GM04503 (cell line): ENCODE measurements at regions not wholly inside any gene's neighbourhood (a gene's known extent, or its start where the extent isn't known, plus 50 kb on each side); places are given as distances from the start of the nearest gene placed in this dataset.

Experiments
- DNase-seq: peaks from one replicate; pipeline ENCODE4 v3.0.0-alpha.2; 2012; ENCODE audit warnings: low read depth

DNA sequence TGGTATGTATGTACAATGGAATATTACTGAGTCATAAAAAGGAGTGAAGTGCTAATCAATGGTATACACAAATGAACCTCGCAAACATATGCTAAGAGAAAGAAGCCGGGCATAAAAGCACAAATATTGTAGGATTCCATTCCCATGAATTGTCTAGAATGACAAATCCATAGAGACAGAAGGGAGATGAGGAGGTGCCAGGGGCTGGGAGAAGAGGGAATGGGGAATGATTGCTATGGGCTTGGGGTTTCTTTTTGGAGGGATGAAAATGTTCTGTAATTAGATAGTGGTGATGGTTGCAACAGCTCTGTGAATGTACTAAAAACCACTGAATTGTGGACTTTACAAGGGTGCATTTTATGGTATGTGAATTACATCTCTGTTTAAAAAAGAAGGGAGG, 73.5 kb downstream of the GLI2 start:
- no peak for DNase-seq

DNA sequence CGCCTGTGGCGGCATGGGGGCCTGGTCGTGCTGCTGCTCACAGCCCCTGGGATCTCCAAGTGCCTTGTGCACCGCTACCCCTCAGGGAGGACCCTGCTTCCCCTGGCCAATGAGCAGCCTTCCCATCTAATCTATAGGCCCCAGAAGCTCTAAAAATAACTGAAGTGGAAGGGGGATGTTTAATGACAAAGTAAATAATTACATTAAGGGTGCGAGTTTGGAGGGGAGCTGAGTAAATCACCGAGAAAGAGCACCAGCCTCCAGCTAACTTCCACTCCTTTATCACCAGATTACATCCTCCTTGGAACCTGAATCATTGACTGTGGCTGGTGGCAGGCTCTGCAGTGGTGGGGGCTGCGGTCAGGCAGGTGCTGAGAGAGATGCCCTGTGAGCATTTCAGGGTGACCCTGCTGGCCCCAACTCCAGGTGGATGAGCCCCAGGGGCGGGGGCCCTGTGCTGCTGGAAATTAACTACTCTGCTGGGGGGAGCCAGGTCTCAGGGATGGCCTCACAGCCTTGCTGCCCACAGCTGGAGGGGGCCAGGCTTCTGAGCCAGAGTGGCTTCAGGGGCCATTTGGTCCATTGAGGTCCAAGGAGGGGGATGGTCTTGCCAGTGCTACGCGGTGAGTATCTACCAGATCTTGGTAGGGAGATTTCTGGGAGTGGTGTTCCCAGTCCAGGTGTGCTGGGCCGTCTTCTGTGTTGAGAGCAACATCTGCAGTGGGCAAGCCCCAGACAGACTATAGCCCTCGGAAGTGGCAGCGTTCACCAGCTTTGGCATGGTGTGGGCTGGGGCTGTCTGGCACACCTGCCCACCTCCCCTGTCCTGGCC, 74.2 kb downstream of the GLI2 start:
- DNase-seq = no peak

DNA sequence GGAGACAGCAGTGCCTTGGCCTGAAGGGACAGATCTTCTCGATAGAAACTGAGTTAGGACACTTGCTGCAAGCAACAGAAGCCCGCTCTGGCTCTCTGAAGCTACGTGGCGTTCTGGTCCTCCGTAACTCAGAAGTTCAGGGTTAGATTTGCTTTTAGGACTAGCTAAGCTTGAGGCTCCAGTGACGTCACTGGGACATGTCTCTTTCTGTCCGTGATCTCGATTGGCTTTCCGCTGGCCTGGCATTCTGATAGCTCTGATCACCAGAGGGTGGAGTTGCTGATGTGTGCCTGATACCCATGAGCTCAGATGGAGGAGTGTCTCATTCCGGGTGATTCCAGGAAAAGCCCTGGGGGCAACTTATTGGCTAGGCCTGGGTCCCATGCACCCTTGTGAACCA, 75.0 kb downstream of the GLI2 start:
- no peak for DNase-seq

DNA sequence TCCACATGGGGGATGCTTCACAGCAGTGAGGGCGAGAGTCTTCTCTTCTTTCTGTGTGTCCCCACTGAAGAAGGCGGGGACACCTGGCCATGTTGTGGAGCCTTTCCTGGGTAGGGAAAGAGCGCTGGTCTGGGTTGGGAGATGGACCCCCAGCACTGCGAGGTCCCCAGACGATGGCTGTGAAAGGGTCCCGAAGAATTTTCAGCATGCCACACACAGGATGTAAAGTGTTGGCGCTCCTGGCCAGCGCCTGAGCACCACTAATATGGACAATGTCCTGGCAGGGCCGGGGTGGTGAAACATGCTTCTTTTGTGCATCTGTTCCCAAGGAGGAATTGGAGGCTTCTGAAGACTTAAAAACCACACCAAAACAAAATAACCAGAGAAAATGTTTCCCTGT, 77.2 kb downstream of the GLI2 start:
- DNase-seq = no peak

DNA sequence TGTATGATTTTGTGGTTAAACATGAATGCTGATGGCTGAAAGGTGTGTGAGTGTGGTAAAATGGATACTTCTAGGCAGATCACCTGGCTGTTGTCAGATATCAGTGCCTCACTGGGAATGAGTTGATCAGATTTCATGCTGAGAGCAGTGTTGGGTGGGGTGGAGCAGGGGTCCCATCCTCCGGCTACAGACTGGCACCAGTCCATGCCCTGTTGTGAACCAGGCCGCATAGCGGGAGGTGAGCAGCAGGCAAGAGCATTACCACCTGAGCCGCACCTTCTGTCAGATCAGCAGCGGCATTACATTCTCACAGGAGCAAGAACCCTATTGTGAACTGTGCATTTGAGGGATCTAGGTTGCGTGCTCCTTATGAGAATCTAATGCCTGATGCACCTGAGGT, 78.7 kb downstream of the GLI2 start:
- no peak for DNase-seq

DNA sequence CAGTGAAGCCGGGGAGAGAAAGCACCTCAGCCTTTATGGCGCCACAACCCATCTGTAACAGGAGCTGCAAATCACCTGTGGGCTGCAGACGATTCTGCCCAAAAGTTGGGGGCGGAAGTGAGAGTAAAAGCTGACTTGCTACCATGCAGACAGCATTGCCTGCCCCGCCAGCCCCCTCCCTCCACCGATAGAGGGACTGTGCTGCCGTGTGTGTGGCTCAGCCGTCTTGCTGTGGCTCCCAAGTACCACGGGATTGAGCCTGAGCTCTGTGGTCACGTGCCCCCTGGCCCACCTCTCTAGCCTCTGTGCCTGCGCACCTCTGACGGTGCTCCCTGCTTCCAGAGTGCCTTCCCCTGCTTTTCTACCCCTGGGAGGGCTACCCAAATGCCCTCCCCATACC, 79.6 kb downstream of the GLI2 start:
- no peak for DNase-seq

DNA sequence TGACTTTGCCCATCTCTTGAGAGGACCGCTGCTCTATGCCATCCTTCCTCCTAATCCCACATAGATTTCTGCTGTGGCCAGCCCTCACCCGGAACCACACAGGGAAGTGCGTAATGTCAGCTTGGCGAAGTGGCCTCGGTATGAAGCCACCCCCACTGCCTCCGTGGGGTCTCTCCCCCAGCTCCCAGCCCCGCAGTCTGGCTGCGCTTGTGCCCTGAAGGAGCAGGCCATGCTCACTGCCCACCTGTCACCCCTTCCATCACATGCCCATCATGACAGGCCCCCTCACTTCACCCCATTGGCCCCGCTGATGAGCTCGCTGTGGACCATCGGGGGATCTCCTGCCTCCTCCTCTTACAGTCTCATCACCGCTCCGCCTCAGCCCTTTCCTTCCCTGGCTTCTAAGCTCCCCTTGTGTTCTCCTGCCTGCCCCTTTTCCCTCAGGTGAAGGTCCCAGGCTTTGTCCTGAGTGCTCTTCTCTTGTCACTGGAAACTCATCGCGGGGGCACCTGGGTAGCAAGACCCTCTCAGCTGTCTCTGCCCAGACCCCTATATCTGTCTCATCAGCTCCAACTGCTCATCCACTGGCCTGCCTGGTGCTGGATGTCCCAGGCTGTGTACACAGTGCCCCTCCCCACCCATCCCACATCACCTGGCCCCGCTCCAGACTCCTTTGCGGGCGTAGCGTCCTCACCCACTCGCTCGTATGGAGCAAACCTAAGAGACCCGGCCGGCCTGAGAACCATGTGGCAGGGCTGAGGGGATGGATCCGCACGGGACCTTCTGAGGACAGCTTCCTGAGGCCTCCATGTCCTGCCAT, 81.7 kb downstream of the GLI2 start:
- DNase-seq = no peak

DNA sequence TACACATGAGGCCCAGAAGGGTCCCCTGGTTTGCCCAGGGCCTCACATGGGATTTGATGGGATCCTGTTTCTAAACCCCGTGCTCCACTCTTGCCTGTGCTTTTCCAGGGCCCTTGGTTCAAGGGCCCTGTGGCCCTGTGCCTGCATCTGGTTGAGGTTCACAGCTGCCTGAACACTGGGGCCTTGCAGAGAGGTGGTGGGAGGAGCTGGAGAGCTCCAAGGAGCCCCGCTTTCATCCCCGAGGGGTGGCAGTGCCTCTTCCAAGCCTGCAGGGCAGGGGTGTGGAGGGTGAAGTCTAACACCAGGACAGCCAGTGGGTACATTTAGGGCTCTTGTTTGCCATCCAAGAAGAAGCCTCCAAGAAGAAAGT, 82.3 kb downstream of the GLI2 start:
- no peak for DNase-seq

DNA sequence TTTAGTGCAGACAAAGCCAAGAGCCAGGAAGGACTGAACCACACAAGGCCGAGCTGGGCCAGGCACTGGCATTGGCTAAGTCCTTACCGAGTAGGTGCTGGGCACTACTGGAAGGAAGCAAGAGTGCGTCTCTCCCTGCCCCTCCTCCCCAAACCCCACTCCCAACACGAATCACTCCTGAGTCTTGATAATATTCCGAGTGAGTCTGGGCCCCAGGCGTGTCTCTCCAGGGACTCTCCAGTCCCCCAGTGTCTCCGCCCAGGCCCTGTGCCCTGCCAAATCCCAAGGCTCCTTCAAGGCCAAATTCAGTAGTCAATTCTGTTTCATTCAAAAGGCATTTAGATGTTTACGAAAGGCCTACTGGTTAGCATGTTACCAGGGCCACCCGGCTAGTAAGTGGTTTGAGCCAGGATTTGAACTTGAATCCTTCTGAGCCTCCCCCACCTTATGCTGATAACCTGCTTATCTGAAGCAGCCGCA, 82.8 kb downstream of the GLI2 start:
- DNase-seq = peak; percentile 87

DNA sequence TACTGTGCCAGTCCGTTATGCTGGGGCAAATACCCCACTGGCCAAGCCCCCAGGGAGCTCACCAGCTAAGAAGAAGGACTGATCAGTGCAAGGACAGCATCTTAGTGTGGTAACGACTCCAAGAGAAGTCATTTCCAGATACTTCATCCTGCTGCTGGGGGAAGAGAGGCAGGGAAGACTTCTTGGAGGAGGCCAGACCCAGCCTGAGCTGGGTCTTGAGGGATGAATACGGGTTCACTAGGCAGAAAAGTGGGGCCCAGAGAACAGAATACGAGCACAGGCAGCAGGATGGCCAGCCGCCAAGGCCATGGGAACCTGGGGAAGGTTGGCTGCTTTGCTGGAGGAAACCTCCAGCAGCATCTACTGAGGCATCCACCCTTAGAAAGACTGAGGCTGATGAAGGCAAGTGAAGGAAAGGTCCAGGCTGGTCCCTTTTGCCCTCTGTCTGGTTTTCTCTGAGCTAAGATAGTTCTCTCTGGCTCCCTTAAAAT, 84.1 kb downstream of the GLI2 start:
- no peak for DNase-seq

DNA sequence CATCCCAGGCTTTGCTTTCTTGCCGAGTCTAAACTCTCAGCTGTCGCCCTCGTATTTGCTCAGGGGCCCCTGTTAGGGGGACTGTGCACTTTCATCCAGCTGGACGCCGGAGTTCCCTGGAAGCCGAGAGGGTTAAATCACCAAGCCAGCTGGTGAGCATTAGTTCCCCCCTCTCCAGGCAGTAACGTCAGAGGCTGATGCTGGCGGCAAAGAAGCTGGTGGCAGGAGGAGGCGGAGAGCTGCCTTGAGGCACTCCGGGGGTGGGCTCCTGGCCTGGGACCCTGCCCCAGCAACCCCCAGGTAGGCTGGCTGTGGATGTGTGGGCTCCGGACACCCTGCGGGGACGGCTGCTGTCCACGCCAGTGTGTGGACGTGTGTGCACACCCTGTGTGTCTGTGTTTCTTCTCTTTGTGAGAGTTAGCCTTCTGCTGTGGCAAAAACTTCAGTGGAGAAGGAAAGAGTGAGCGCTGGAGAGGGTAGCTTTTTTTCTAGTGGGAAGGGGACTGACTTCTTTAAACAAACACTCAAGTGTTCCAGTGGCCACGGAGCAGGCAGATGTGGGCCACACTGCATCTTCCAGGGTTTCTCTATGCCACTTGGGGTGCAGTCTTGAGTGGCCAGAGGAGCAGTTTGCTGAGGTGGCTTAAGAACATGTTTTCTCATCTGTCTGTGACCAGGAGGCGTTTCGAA, 84.7 kb downstream of the GLI2 start:
- no peak for DNase-seq

DNA sequence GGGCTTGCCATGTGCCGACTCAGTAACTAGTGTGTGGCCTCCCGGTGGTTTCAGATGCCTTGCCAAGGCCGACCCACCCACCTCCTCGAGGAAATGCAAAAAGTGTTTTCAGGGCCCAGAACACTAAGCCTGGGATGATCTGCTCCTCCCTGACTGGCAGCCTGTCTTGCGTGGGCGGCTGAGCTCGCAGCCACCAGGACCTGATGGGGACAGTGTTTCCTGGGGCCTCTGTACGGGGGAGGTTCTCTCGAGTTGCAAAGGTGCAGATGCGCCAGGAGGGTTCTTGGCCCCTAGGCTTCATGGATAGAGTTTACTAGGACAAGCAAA, 85.2 kb downstream of the GLI2 start:
- DNase-seq = no peak

DNA sequence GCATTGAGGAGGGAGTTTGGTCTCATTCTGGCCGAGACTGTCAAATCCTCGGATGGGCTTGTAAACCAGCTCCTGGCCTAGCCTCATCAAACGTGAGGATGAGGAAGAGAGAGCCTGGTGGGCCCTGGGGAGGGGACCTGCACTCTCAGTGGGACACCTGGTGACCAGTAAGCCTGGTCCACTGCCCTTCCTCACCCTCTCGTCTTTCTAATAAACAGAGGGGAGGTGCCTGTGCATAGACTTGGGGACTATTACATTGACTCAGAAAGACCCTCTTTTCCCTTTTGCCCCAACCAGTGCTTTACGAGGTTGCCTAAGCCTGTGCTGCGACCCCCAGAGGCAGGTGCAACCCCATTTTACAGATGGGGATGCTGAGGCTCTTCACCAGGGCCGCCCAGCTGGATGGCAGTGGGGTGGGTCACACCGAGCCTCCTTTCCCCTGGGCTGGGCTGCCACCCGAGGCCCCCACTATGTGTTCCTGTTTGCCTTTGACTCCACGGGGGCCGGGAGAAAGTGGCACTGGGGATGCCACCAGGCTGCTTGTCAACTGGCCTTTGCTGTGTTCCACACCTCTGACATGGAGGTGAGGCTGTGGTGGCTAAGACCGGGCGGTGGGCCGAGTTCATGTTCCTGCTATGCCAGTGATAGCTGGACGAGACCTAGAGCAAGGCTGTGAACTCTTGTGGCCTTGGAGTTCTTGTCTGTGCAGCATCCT, 85.9 kb downstream of the GLI2 start:
- DNase-seq = no peak

DNA sequence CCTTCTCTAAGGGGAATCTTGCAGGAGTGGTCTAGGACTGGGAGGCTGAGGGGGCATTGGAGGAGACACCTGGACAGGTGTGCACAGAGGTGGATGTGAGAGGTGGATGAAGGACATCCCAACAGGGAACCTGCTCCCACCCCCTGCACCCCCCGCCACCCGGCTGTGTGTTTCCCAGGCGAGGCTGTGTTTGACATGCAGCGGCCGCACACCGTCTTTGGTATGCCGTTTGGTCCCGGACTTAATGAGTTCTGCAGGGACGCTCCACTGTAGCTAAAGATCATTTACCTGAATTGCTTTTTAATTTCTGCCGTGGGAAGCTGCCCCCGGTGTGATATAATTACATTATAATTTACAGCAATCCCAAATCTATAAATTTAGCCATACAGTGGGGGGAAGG, 87.3 kb downstream of the GLI2 start:
- DNase-seq = no peak

DNA sequence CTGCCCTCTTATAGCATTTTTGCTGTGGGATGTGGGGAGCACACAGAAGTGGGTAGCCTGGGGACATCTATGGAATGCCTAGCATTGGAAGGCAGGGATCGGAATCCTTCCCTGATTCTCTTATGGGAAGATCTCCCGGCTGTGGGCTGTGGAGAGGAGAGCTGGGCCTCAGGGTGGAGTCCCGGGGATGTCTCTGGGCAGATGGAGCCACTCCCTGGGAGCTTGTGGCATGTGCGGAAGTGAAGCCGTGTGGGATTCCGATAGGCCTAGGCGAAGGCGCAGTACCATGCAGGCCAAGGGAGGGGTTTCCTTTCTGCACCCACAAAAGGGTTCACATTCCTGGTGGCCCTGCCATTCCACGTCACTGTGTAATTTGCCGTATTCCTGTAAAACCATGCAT, 87.9 kb downstream of the GLI2 start:
- DNase-seq = no peak

DNA sequence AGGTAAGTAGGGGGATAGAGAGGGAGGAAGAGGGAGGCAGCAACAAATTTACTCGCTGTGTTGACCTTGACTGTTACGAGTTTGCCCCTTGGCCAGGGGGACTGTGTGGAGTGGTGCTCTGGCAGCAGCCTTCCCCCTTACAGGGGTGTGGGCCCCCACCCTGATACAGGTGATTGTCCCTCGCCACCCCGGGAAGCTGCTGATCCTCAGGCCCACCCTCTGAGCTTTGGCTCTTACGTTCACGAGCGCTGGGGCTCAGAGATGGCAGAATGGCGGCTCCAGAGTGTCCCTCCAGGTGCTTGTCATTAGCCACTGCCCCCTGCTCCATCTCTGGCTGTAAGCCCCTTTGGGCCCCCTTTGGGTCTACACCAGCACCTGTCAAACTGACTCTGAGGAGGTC, 88.6 kb downstream of the GLI2 start:
- DNase-seq = no peak

DNA sequence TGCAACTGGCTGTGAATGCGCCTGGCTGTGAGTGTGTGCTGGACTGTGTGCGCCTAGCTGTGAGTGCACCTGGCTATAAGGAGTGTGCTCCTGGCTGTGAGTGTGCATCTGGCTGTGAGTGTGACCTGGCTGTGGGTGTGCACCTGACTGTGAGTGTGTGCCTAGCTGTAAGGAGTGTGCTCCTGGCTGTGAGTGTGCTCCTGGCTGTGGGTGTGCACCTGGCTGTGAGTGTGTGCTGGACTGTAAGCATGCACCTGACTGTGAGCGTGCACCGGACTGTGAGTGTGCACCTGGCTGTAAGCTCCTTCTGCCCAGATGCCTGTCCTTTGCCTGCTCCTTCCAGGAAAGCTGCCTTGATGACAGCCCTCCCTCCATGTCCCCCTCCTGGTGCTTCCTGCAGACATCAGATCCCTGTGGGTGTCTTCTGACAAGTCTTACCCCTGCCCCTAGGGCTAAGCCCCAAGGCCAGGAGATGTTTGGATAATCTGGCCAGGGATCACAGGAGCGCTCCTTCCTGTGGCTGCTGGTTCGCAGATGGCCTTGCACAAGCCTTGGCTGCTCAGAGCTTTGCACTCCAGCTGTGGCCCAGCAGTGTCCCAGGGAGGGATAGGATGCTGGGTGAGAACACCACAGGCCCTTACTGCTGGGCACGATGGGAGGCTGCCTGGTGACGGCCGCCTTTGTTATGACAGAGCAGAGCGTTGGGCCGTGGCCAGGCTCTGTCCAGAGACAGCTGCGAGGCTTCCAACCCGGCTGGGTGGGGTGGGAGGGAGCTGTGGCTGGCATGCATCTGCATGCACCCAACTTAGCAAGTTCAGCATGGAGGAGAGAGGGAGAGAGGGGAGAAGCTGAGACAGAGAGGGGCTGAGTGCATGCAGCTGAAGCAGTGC, 89.9 kb downstream of the GLI2 start:
- DNase-seq = no peak

DNA sequence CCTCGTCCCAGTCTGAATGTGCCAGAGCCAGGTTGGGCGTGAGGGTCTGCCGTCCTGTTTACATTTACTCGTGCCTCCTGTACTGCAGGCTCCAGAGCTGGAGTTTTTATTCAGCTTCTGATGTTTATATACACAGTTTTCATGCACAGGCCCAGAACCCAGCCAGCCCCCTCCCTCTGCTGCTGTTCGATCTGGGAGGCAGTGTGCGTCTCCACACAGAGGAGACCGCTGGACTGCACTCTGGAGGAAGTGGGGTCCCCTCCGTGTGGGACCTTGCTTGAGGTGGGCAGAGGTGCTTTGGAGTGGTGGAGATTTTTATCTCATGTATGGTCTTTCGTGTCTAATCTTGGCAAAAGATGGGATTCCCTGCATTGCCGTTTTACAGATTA, 90.6 kb downstream of the GLI2 start:
- DNase-seq = no peak

DNA sequence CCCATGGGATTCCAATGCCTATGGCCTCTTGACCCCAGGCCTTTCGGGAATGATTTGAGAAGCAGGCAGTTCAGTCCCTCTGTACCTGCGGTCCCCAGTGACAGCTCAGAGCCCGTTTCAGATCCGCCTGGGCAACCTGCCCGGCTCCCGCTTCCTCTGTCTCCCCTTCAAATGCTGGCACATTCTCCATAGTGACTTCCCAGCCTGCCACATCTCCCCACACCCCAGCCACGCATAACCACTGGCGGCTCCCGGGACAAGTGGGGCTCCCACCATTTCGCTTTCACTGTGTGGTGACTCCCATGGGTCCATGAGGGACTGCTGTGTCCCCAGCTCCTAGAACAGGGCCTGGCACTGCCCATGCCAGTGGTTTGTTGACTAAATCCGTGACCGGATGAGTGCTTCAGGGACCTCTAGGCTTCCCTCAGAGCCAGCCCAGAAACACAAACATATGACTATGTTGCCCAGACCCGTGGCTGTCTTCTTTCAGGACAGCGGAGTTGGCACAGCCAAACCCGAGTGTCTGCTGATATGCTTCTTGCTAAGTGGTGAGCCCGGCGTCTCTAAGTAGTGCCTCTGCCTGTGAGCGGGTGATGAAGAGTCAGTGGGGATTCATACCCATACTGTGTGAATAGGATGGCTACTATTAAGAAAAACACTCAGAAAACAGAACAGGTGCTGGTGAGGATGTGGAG, 91.2 kb downstream of the GLI2 start:
- no peak for DNase-seq

DNA sequence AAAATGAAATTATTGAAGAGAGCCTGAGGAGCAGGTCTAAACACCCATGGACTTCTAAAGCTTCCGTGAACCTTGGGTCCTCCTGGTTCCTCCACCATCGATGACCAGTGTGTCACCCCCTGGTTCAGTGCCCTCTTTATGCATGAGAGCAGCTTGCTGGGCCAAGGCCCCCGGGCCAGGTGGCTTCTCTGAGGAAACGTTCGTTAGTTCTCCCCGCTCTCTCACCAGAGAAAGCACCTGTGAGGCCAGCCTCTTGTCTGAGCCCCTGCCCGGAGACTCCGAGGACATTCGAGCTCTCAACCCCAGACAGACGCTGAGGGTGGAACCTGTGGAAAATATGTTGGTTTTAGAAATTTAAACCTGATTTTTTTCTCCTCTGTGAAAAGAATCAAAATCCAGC, 92.4 kb downstream of the GLI2 start:
- DNase-seq = no peak
